Stimulated activated CD8-positive, alpha-beta memory T cell treated with anti-CD3 and anti-CD28 coated beads, Interleukin-2, amount 100 ng/mL, for 48 hours (primary cell): ENCODE measurements at regions not wholly inside any gene's neighbourhood (a gene's known extent, or its start where the extent isn't known, plus 50 kb on each side); places are given as distances from the start of the nearest gene placed in this dataset.
"Not testable (repeated sequence)": the region's sequence is repeated elsewhere in the genome, so short reads cannot be mapped to it uniquely, and the experiment has no call there.

ENCODE experiments used
- DNase-seq, 2 donors: peaks; one replicate each; pipeline ENCODE4 v3.0.0-alpha.2; 2020; ENCODE audit warnings: low read depth in 2 of 2

DNA sequence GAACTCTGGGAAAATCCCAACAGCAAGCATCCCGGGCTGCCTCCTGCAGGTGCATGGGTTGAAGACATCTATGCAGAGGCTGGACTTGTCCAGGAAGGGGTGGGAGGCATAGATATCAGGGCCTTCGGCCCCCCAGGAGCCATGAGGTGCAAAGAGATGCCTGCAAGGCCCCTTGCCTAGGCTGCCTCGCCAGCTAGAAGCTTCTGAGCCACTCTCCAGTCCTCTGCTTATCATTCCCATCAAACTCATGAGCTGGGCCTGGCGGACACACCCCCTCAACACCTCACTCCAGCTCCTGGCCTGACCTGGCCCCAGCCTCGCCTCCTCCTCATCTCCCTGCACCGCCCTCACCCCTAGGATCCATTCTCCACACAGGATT, 152.4 kb upstream of the PTPN1 start:
- DNase-seq: no peak

DNA sequence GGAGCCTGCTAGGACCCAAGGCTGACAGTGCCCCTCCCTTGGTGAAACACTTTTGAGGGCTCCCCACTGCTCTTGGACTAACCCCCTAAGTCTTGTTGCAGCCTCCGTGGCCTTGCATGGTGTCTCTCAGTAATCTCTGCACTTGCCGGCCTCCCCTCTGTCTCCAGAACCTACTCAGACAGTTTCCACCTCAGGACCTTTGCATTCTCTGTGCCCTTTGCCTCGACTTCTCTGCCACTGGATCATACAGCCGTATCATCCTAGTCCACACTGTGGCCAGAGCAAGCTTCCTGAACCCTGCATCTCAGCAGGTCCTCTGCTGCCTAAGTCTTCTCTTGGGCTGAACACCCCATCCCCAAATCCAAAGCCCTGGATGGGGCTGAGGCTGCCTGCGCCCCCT, 152.0 kb upstream of the PTPN1 start:
- DNase-seq: no peak

DNA sequence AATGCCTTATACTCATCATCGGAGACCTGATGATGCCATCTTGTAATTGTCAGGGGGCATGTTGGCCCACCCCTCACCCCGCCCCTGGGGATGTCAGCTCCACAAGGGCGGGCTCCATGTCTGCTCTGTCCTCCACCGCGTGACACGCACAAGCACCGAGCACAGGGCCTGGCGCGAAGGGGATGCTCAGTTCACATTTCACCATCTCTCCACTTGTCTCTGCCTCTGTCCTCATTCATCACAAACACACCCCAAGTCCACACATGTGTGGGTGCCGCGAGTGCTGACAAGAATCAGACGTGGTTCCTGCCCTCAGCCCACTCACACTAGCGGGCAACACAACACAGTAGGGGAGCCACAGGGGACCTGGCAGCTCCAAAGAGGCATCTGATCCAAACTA, 151.2 kb upstream of the PTPN1 start:
- DNase-seq: no peak

DNA sequence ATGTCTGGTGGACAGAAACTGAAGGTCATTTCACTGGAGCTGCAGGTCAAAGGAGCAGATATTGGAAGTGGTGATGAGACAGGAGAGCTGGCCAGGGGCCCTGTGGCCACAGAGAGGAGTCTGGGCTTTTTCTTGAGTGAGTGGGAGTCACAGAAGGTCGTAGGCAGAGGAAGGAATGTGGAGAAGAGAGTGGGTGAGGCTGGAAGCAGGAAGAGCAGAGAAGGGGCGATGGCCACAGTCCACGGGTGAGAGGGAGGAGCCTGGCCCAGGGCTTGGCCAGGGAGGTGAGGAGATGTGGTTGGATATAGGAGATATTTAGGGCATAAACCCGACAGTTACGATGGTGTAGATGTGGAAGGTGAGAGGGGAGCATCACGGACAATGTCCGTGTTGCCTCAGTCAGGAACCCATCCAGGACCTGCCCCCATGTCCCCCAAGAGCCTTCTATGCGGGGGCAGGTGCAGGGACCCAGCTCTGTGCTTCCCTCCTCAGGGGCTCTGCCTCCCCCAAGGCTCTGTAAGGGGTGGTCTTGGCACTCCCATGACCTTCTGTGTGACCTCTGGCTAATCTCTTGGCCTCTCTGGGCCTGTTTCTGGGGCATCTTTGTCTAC, 150.5 kb upstream of the PTPN1 start:
- DNase-seq: no peak

DNA sequence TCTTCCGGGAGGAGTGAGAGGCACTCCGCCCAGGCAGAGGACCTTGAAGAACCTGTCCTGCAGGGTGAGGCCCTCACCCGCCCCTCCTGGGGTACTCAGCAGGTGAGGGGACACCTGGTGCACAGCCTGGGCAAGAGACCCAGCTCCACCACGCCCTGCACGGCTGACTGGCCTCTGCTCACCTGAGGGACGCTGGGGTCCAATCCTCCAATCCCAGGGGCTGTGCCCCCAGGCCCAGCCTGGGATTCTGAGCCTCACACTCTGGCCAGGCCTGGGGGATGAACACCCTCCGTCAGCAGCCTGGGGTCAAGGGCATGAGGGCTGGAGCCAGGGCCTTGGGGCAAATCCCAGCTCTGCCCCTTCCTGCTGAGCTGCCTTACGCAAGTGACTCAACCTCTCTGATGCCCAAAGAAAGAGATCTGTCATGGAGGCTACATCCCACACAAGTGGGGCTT, 149.9 kb upstream of the PTPN1 start:
- DNase-seq: no peak

DNA sequence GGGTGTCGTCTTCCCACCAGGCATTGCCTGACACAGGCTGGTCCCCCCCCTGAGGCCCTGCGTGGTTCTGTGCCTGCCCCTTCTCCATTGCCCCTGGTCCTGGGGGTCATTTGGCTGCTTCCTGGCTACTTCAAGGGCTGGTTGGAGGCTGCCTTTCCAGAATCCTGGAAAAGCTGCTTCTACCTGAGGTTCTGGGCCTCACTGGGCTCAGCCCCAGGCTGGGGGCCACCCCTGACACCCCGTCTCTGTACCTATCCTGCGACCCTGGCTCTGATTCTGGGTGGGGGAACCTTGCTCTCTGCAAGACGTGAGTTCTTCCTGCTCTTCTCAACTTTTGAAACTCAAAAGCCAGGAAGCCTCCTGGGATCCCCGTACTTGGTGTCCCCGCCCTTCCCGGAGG, 149.3 kb upstream of the PTPN1 start:
- no peak for DNase-seq

DNA sequence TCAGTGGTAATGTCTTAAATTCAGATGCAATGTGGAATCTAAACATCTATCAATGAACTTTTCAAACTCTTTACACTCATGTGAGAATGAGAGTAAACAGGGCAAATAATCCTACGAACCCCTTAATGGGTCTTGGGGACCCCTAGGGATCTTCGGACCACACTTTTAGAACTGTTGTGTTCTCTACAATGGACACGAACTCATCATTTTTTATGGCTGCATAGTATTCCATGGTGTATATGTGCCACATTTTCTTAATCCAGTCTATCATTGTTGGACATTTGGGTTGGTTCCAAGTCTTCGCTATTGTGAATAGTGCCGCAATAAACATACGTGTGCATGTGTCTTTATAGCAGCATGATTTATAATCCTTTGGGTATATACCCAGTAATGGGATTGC, 148.0 kb upstream of the PTPN1 start:
- DNase-seq: not testable (repeated sequence)

DNA sequence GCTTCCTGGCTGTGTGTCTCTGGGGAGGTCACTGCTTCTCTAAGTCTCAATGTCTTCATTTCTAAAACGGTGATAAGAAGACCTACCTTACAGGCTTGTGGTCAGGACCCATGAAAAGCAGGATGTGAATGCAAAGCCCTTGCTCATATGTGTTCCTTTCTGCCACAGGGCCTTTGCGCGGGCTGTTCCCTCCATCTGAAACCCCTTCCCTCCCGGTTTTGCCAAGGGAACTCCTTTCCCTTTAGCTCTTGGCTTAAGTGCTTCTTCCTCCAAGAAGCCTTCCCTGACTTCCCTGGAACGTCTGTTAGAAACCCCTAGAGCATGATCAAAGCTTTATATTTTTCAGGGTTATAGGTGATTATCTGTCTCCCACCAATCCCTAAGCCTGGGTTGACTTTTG, 147.2 kb upstream of the PTPN1 start:
- no peak for DNase-seq

DNA sequence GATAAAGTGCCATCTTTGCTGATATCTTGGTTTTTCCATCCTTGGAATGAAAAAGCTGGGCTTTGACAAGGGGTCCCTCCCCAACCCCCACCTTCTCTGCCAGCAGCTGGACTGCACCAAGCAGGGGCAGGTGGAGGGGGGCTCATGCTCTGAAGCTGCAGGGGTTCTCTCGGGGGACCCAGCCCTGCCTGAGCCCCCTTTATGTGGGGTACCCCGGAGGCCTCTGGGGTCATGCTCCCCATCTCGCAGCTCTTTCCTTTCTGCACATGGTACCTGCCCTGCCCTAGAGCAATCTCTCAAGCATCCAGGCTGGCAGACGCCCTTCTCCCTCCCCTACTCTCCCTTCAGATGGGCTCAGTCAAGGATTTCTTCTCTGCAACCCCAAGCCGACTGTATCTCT, 146.7 kb upstream of the PTPN1 start:
- DNase-seq: no peak

DNA sequence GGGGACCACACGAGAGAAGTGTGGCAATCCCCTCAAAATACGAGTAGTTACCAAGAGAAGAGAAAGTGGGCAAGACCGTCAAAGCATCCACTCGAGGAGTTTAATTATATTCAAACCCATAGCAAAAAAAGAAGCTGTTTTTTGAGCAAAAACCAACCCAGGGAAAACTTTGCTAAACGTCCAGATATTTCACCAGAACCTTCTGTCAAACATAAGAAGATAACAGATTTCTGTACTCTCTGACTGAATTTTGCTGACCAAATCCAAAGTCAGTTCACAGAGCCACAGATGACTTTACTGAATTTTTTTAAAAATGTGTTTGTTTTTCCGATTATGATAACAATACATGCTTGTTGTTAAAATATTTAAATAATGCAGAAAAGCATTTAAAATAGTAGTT, 145.6 kb upstream of the PTPN1 start:
- no peak for DNase-seq

DNA sequence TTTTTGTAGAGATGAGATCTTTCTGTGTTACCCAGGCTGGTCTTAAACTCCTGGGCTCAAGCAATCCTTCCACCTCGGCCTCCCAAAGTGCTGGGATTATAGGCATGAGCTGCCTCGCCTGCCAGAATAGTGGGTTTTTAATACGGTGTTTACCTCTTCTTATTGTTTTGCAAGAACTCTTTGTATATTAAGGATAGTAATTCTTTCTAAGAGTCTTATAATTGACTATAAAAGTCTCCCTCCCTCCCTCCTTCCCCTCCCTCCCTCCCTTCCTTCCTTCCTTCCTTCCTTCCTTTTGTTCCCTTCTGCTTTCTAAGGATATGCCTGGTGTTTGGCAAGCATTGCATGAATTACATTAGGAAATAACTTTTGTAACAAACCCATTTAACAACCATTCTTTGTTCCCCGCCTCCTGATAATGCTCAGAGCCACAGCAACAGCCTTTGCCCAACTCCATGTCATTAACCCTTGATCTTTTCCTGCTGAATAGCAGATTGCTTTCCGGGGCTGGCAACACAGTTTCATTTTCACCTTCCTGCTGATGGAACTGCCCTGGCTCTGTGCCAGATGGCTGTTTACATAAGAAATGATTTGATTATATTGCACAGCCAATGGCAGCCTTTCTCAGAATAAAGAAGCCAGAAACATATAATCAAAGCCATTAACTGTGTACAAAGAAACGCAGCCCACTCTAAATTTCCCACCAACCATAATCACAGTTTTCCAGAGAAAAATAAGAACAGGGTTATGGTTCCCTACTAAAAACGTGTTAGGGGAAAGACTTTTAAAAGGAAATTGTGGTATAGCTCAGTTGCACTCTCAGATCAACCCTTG, 143.7 kb upstream of the PTPN1 start:
- DNase-seq: no peak

DNA sequence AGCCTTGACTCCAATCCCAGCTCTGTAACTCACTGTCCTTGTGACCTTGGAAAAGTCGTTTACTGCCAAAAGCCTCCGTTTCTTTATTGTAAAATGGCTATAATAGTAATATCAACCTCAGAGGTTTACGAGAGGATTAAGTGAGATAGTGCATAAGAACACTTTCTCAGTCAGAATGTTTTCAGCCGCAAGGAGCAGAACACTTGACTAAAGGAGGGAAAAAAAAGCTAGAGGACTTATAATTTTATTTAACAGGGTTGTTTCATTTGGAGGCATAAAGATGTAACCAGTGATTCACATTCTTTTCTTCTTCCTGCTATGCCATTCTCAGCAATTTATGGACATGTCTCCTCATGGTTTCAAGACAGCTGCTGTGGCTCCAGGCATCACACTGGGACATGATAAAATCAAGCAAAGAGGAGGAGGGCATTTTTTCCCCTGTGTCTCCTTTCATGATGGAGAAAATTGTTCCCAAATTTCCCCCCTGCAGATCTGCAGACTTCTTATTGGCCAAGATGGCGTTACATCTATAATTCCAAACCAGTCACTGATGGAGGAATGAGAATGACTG, 143.0 kb upstream of the PTPN1 start:
- DNase-seq: no peak

DNA sequence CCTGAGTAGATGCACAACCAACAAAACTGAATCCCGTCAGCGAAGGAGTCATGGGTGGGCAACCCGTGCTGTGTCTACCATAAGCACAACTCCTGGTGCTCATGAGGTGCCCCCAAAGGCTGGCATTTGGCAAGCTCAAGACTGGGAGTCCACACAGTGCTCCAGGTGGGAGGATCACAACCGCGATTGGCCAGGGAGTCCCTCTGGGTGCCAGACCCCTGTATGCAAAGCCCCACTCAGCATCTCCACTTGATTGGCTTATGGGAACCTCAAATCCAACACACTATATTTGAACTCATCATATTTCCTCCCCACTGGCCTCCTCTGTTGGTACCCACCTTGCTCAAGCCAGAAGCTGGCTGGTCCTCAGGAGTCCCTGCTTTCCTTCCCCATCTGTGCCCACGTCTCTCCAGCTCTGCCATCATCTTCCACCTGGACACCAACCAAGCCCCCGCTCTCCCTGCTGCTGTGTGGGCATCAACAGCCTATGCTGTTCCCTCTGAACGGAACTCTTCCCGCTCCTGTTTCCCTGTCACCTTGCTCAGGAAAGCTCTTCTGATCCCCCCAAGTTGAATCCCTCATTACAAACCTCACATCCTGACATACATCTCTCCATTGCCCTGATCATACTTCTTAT, 142.3 kb upstream of the PTPN1 start:
- no peak for DNase-seq

DNA sequence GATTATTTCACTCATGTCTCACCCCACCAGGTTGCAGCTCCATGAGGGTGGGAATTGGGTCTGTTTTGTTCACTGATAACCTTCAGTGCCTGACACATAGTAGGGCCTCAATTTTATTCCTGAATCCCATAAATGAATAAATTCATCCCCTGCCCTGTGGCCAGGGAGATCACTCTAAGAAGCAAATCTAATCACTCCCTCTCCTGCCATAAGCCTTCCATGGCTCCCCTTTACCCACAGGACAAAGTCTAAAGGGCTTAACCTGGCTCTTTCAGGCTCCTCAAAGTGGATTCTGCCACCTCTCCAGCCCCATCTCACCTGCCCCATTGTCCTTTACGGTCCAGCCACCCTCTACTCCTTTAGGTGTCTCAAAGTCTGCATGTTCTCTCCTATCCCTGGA, 141.8 kb upstream of the PTPN1 start:
- DNase-seq: no peak

DNA sequence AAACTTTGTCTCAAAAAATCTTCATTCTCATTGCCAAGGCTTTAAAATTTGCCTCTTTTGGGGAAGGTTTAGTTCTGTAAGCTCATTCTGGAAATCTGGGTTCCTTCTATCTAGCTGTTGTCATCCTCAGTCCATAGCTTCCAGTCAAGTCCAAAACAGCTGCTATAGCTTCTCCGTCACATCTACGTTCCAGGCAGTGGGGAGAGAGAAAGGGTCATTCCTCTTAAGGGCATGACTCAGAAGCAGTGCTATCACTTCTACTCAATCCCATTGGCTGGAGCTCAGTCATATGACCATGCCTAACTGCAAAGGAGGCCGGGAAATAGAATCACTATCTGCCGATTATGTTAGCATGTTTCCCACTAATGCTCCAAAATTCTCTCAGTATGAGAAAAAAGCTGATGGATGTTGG, 141.4 kb upstream of the PTPN1 start:
- no peak for DNase-seq

DNA sequence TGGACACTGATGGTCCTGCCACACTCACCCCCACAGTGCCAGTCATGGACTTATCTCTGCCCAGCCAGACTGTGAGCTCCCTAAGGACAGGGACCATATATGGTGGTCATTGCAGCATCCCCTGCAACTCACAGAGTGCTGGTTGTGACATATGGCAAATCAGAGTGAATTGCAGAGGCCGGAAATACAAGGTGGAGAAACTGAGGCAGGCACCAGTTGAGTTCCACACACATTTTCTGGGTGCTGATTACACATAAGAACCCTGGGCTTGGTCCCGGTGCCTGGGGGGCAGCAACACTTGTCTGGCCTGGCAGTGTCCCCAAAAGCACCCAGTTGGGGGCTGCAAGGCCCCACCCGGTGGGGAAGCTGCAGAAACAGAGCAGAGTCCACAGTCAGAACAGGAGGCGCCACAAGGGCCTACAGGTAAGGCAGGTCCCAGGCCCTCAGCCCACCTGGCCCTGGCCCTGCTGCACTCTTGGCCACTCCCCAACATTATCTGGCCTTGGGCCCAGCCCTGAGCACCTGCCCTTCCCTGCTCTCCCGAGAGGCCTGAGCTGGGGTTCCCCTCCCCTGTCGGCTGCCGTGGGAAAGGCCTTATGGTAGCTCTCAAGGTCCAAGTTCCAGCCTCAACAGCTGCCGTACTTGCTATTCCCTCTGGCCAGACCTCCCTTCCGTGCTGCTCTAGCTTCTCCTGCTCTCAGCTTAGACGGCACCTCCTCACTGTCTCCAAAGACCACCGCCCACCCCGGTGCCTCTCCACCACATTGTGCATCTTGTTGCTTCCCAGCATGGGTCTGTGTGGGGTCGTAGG, 140.8 kb upstream of the PTPN1 start:
- no peak for DNase-seq

DNA sequence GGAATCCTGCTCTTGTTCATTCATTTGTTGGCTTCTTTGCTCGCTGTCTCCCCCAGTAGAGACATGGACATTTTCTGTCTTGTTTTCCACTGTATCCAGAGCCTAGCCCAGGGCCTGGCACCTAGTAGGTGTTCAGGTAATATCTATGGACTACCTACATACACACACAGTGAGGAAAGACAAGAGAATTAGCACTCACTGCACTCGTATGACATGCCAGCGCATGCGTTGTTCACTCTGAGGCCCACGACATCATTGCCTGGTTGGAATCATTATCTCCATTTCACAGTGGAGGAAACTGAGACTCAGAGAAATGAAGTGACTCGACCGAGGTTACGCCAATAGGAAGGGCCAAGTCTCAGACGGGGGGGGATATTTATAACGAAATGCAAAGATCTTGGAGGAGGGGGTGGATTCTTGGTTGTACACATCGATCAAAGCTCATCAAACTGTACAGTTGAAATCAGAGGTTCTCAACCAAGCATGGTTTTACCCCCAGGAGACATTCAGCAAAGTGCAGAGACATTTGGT, 140.1 kb upstream of the PTPN1 start:
- no peak for DNase-seq

DNA sequence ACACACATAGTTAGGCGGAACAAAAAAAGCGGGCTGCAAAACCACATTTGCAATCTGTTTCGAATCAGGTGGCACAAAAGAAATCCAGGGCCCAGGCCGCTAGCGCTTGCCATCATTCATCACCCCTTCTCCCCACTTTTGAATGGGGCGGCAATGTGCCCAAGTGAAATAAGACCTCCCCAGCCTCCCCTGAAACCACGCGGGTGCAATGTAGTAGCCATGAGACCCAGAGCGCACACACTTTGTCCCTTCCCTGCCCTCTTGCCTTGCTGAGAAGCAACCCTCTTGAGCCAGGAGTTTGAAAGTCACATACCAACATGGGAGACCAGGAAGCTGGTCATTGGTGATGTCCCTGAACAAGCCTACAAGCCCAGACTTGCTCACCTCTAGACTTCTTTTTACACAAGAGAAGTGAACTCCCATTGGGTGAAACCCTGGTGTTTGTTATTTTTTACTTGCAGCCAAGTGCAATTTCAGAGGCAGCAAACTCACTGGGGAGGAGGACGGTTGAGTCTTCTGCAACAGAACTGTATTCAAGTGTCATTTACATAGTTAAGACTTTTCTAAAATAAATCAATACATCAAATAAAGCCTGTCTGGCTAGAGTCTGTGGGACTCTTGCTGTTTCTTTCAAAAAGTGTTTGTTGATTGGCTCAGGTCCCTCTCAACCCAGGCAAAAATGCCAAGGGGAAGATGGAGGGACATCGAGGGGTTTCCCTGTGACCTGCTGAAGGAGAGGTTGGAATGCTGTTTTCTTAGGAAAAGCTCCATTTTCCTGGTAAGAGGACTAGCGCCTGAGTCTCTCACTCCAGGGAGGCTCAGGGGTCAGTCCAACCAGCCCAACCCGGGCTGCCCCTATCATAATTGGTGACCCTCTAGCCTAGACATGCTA, 138.1 kb upstream of the PTPN1 start:
- DNase-seq: no peak

DNA sequence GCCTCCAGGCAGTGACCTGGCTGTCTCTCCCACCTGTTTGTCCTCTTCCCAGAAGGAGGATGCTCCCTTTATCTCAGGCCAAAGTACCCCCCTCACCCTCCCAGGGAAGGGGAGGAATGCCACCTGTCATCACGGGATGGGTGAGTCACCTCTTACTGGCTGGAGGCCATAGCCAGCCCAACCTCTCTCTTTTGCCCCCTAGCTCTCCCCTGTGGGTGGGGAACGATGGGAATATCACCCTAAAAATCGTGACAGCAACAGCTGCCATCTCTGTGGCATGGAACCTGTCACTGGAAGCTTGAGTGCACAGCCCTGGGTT, 137.5 kb upstream of the PTPN1 start:
- DNase-seq: no peak

DNA sequence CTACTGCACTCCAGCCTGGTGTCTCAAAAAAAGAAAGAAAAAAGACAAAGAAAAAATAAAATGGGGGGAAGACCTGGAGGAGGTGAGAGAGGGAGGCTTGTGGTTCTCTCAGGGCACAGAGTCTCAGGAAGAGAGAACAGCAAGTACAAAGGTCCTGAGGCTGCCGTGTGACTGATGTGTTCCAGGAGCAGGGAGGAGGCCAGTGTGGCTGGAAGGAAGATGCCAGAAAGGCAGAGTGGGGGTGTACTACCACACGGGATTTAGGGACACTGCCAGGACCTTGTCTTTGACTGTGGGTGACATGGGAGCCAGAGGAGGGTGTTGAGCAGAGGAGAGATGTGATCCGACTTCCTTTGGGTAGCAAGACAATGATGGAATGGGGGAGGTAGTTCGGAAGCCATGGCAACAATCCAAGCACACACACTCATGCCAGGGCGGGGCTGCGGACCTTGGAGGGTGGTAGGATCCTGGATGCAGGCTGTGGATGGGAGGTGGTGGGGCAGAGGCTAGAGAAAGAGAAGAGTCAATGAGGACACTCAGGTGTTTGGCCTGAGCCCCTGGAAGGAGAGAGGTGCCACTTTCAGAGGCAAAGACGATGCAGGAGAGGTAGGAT, 136.4 kb upstream of the PTPN1 start:
- no peak for DNase-seq
